Right atrium auricular region (tissue), 2 donors: ENCODE measurements at regions not wholly inside any gene's neighbourhood (a gene's known extent, or its start where the extent isn't known, plus 50 kb on each side); places are given as distances from the start of the nearest gene placed in this dataset.

Source experiments
- DNase-seq: peaks from one replicate; pipeline ENCODE4 v3.0.0-alpha.2; 2019; ENCODE audit warnings: low spot score
- H3K27ac ChIP-seq, 2 donors: fragments of 200-600 bp; sonication (generic); 1 replicate in 1 of 2; 2 replicates in 1 of 2; pipeline ENCODE4 v1.5.1; 2016 to 2019
- H3K27me3 ChIP-seq, 2 donors: fragments of 200-600 bp; sonication (generic); one replicate each; pipeline versions ENCODE4 v1.5.1 to v1.6.0; 2017 to 2019
- H3K36me3 ChIP-seq: fragments of 200-600 bp; sonication (generic); one replicate; pipeline ENCODE4 v1.5.1; 2016
- H3K4me1 ChIP-seq, 2 donors: fragments of 200-600 bp; sonication (generic); one replicate each; pipeline versions ENCODE4 v1.5.1 to v1.6.0; 2017 to 2019
- H3K4me3 ChIP-seq, 2 donors: fragments of 200-600 bp; sonication (generic); 1 replicate in 1 of 2; 2 replicates in 1 of 2; pipeline ENCODE4 v1.5.1; 2017 to 2019; ENCODE audit warnings: mild to moderate bottlenecking in 1 of 2, moderate library complexity in 1 of 2
- H3K9me3 ChIP-seq, 2 donors: fragments of 200-600 bp; sonication (generic); one replicate each; pipeline ENCODE4 v1.5.1; 2019
- TF ChIP-seq, protein P1 (sequence below), 2 donors: fragments of 200-600 bp; sonication (generic); IDR thresholded peaks; one replicate each; pipeline ENCODE4 v1.5.1; 2019; ENCODE audit warnings: antibody characterized with exemption in 2 of 2

DNA sequence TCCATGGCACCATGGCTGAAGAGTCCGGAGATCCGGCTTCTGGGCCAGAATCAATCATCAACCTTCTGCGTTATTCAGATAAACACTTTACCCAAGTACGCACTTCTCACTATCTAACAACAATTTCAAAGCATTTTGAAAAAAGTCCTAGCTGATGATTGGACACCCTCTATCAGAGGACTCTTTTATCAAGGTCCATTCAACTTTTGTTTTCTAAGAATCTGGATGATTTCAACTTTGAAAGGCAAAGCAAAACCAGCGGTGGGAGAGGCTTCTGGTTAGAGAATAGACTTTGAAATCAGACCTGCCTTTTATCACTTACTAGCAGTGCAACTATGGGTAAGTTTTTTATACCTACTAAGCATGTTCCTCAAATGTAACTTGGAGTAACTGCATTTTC lies 293.6 kb upstream of the TNP1 start:
- TF ChIP-seq, protein P1, sequence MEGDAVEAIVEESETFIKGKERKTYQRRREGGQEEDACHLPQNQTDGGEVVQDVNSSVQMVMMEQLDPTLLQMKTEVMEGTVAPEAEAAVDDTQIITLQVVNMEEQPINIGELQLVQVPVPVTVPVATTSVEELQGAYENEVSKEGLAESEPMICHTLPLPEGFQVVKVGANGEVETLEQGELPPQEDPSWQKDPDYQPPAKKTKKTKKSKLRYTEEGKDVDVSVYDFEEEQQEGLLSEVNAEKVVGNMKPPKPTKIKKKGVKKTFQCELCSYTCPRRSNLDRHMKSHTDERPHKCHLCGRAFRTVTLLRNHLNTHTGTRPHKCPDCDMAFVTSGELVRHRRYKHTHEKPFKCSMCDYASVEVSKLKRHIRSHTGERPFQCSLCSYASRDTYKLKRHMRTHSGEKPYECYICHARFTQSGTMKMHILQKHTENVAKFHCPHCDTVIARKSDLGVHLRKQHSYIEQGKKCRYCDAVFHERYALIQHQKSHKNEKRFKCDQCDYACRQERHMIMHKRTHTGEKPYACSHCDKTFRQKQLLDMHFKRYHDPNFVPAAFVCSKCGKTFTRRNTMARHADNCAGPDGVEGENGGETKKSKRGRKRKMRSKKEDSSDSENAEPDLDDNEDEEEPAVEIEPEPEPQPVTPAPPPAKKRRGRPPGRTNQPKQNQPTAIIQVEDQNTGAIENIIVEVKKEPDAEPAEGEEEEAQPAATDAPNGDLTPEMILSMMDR (IDR thresholded peaks at IDR 0.05), result no peak
- H3K4me3 ChIP-seq, result no peak overlapping the region
- H3K4me1 ChIP-seq, result no peaks in the 10 kb centered on the region
- H3K27me3 ChIP-seq, result no peaks in the 10 kb centered on the region
- H3K27ac ChIP-seq, result no peak overlapping the region
- H3K36me3 ChIP-seq, result no peaks in the 10 kb centered on the region
- DNase-seq, result no peak
- no peaks in the 10 kb centered on the region for H3K9me3 ChIP-seq

DNA sequence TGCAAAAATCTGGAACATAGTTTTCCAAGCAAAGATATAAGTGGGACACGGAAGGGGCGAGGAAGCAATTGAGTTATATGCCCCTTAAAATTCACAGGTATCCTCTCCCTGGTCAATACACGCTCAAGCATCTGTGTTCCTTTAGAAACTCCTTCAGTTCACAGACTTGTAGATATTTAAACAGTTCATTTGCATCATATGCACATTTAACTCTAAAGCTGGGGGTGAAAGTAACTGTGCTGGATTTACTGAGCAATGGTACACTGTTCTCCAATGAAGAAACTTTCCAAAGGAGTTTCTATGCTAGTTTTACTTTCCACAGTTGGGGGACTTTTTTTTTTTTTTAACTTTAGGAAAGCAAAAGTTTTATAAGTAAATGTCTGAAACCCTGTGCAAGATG lies 293.0 kb upstream of the TNP1 start:
- Histone ChIP-seq H3K4me3 (no peak overlapping the region), H3K27me3 (no peaks in the 10 kb centered on the region), H3K9me3 (no peaks in the 10 kb centered on the region), H3K27ac (no peak overlapping the region), H3K4me1 (no peaks in the 10 kb centered on the region), H3K36me3 (no peaks in the 10 kb centered on the region)
- TF ChIP-seq, protein P1 (IDR thresholded peaks at IDR 0.05), result no peak
- DNase-seq, result no peak

DNA sequence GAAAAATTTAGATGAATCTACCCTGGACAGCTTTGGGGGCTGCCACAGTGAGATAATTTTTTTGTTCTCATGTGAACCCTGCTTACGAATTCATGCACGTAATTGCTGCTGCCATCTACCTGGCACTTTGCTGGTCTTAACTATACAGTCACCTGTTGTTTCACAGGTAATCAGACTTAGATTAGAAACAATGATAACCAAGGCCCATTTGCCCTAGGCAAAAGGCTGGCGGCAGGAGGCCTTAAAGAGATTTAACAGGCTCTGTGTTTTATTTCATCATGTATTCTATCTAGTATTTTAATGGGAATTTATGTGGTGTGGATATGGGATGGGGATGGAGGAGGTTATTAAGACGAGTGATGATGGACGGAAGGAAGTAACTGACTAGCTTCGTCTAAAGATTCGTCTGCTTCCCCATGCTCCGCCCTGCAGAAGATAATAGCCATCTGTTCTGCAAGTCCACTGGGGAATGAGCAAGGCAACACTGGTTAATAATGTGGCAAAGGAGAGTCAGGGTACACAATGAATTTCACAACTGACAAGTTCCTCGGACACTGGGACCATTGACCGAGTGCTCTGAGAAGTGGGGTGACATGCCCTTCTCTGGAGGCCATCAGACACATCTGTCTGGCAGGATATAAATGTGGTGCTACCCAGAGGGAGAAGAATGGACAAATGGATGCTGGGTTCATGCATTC lies 291.8 kb upstream of the TNP1 start:
- Histone ChIP-seq H3K4me3 (no peak overlapping the region), H3K4me1 (no peaks in the 10 kb centered on the region), H3K27me3 (no peaks in the 10 kb centered on the region), H3K27ac (no peak overlapping the region), H3K36me3 (no peaks in the 10 kb centered on the region), H3K9me3 (no peaks in the 10 kb centered on the region)
- TF ChIP-seq, protein P1 (IDR thresholded peaks at IDR 0.05), result no peak
- no peak for DNase-seq

DNA sequence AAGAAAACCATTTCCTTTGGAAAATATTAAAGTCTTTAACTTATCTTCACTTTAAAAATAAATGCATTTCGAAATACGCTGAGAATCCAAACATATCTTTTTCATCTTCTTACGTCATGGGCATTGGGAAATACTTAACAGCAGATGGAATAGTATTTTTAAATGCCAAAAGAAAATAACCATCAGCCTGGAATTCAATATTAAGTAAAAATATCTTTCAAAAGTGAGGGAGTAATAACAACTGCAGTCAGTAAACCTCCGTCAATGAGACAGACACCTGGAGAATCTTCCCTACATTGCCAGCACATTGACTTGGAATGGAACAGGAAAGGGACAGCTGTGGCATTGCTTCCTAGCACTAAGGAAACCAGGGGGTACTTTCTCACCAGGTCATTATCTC lies 290.4 kb upstream of the TNP1 start:
- Histone ChIP-seq H3K27me3 (no peaks in the 10 kb centered on the region), H3K4me3 (no peak overlapping the region), H3K9me3 (no peaks in the 10 kb centered on the region), H3K36me3 (no peaks in the 10 kb centered on the region), H3K27ac (no peak overlapping the region), H3K4me1 (no peaks in the 10 kb centered on the region)
- DNase-seq, result no peak
- TF ChIP-seq, protein P1 (IDR thresholded peaks at IDR 0.05), result no peak

DNA sequence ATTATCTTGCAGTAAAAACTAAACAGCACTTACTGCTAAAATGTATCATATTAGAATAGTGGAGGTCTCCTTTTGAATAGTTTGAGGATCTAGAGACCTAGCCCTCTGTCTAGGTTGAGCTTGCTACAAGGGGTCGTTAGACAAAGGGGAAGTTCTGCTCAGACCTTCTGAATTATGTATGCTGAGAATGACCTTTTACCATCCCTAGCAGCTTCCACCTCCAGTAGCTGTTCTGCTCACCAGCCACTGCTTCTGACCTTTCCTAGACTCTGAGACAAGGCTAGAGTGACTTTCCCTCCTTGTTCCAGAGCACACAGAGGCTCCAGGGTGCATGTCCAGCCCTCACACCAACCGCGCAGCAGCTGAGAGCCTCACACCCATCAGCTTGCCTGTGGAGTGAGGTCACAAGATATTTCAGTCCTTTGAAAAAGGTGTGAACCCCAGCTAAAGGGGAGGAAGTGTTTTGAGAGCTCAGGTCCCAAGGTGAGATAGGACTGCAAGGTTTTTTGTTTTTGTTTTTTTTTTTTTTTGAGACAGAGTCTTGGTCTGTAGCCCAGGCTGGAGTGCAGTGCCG lies 289.3 kb upstream of the TNP1 start:
- Histone ChIP-seq H3K4me3 (no peak overlapping the region), H3K27me3 (no peaks in the 10 kb centered on the region), H3K4me1 (no peaks in the 10 kb centered on the region), H3K9me3 (no peaks in the 10 kb centered on the region), H3K36me3 (no peaks in the 10 kb centered on the region), H3K27ac (no peak overlapping the region)
- TF ChIP-seq, protein P1 (IDR thresholded peaks at IDR 0.05), result no peak
- DNase-seq, result no peak

DNA sequence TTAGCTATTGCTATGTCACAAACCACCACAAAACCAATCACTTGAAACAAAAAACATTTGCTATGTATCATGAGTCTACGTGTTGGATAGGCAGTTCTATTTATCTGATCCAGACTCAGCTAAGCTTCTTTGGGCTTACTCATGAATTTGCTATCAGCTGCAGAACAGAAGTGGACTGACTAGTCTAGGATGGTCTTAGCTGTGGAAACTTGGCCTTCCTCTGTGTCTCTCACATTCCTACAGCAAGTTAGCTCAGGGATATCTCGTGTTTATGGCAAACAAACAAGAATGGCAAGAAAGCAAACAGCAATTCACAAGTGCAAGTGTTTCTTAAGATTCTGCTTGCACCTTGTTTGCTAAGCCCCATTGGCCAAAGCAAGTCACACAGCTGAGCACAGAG lies 288.0 kb upstream of the TNP1 start:
- peaks cover 0 to 2% of the 10 kb centered on the region in 2 donors for H3K9me3 ChIP-seq
- no peaks in the 10 kb centered on the region for H3K36me3 ChIP-seq
- H3K27ac ChIP-seq, result no peak overlapping the region
- TF ChIP-seq, protein P1 (IDR thresholded peaks at IDR 0.05), result no peak
- no peak overlapping the region for H3K4me3 ChIP-seq
- no peak for DNase-seq
- H3K4me1 ChIP-seq, result no peaks in the 10 kb centered on the region
- no peaks in the 10 kb centered on the region for H3K27me3 ChIP-seq
